Kidney epithelial cell (primary cell): ENCODE measurements at regions not wholly inside any gene's neighbourhood (a gene's known extent, or its start where the extent isn't known, plus 50 kb on each side); places are given as distances from the start of the nearest gene placed in this dataset.

ENCODE experiments used
- DNase-seq: peaks from one replicate; pipeline ENCODE4 v3.0.0-alpha.2; 2010; ENCODE audit warnings: low read depth
- H3K27me3 ChIP-seq: 2 replicates; pipeline ENCODE4 v1.6.0; 2011; ENCODE audit warnings: low read length; ENCODE audit not compliant: control insufficient read depth, insufficient read depth
- H3K36me3 ChIP-seq: 2 replicates; pipeline ENCODE4 v1.5.1; 2011; ENCODE audit warnings: low read length; ENCODE audit not compliant: control insufficient read depth, insufficient read depth
- H3K4me3 ChIP-seq: 2 replicates; pipeline ENCODE4 v1.5.1; 2011; ENCODE audit warnings: low read depth, mild to moderate bottlenecking, control low read depth, low read length
- CTCF ChIP-seq: IDR thresholded peaks from 2 replicates; pipeline ENCODE4 v1.5.1; 2011; ENCODE audit warnings: mild to moderate bottlenecking, moderate library complexity, low read length, control low read depth, inconsistent platforms; ENCODE audit not compliant: insufficient read depth, poor library complexity, severe bottlenecking

- Histone ChIP-seq H3K4me3 (no peak overlapping the region), H3K27me3 (no peaks in the 10 kb centered on the region), H3K36me3 (no peaks in the 10 kb centered on the region)
- no peak for DNase-seq
- no peak for TF ChIP-seq CTCF
Measured at GRCh38 chr3:105956306-105956705, 87.5 kb upstream of the CBLB start.

- no peaks in the 10 kb centered on the region for H3K27me3 ChIP-seq
- no peak overlapping the region for H3K4me3 ChIP-seq
- TF ChIP-seq CTCF: no peak
- no peak for DNase-seq
- no peaks in the 10 kb centered on the region for H3K36me3 ChIP-seq
Measured at GRCh38 chr3:105957722-105958121, 88.9 kb upstream of the CBLB start.

GRCh38 chr3:105958237-105959000 is 89.6 kb upstream of the CBLB start:
- Histone ChIP-seq H3K36me3 (no peaks in the 10 kb centered on the region), H3K4me3 (no peak overlapping the region), H3K27me3 (no peaks in the 10 kb centered on the region)
- DNase-seq: no peak
- no peak for TF ChIP-seq CTCF

GRCh38 chr3:105959851-105960250 is 91.0 kb upstream of the CBLB start:
- H3K27me3 ChIP-seq: no peaks in the 10 kb centered on the region
- no peak for DNase-seq
- H3K4me3 ChIP-seq: no peak overlapping the region
- no peak for TF ChIP-seq CTCF
- H3K36me3 ChIP-seq: no peaks in the 10 kb centered on the region

GRCh38 chr3:105960381-105960780 is 91.6 kb upstream of the CBLB start:
- no peak overlapping the region for H3K4me3 ChIP-seq
- no peaks in the 10 kb centered on the region for H3K36me3 ChIP-seq
- no peaks in the 10 kb centered on the region for H3K27me3 ChIP-seq
- TF ChIP-seq CTCF: no peak
- DNase-seq: no peak

- no peak for TF ChIP-seq CTCF
- DNase-seq: no peak
Measured at GRCh38 chr3:105963161-105963560, 94.3 kb upstream of the CBLB start.

More at GRCh38 chr3:105963161-105963560, 94.3 kb upstream of the CBLB start:
- Histone ChIP-seq H3K27me3 (no peaks in the 10 kb centered on the region), H3K4me3 (no peak overlapping the region), H3K36me3 (no peaks in the 10 kb centered on the region)
